Adrenal gland (tissue), 5 donors: ENCODE measurements at regions not wholly inside any gene's neighbourhood (a gene's known extent, or its start where the extent isn't known, plus 50 kb on each side); places are given as distances from the start of the nearest gene placed in this dataset.

ENCODE experiments used
- CTCF ChIP-seq, 6 experiments: fragments of 450-650 bp in 4 of 6; fragments of 200-600 bp in 2 of 6; sonication (generic) in 1 of 6; IDR thresholded peaks; 1 replicate in 5 of 6; 2 replicates in 1 of 6; pipeline versions ENCODE4 v1.5.1 to v1.8.0; 2016 to 2021; ENCODE audit warnings: antibody characterized with exemption in 6 of 6, mild to moderate bottlenecking in 2 of 6, moderate library complexity in 1 of 6
- POLR2A ChIP-seq, 2 donors: fragments of 450-650 bp; IDR thresholded peaks; one replicate each; pipeline ENCODE4 v1.6.1; 2017; ENCODE audit warnings: antibody characterized with exemption in 2 of 2, mild to moderate bottlenecking in 2 of 2, moderate library complexity in 1 of 2
- donor health status: DM: no; HTN: no; CAD: no.

DNA sequence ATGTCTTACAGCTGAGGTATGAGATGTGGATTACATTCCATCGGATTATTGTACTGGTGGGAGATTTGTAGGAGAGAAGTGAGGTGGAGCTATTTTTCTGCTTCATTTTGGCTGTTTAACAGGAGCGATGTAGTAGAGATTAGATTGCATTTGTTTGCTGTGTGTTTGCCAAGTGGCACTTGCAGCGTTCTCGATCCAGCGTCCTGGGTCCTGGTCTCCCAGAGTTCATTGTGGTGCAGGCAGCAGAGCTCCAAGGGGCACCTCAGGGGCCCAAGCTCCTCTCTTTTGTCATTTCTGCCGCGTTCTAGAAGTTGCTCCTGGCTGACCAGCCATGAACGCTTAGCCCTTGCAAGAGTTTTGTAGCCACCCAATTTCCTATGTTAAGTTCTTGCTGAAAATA is 210.1 kb upstream of the APCDD1 start:
- TF ChIP-seq CTCF (IDR thresholded peaks at IDR 0.05) (no peak), POLR2A (IDR thresholded peaks at IDR 0.05) (no peak)
